Kidney epithelial cell (primary cell): ENCODE measurements at regions not wholly inside any gene's neighbourhood (a gene's known extent, or its start where the extent isn't known, plus 50 kb on each side); places are given as distances from the start of the nearest gene placed in this dataset.

ENCODE experiments used
- DNase-seq: peaks from one replicate; pipeline ENCODE4 v3.0.0-alpha.2; 2010; ENCODE audit warnings: low read depth
- H3K27me3 ChIP-seq: 2 replicates; pipeline ENCODE4 v1.6.0; 2011; ENCODE audit warnings: low read length; ENCODE audit not compliant: control insufficient read depth, insufficient read depth
- H3K36me3 ChIP-seq: 2 replicates; pipeline ENCODE4 v1.5.1; 2011; ENCODE audit warnings: low read length; ENCODE audit not compliant: control insufficient read depth, insufficient read depth
- H3K4me3 ChIP-seq: 2 replicates; pipeline ENCODE4 v1.5.1; 2011; ENCODE audit warnings: low read depth, mild to moderate bottlenecking, control low read depth, low read length
- CTCF ChIP-seq: IDR thresholded peaks from 2 replicates; pipeline ENCODE4 v1.5.1; 2011; ENCODE audit warnings: mild to moderate bottlenecking, moderate library complexity, low read length, control low read depth, inconsistent platforms; ENCODE audit not compliant: insufficient read depth, poor library complexity, severe bottlenecking

- Histone ChIP-seq H3K4me3 (no peak overlapping the region), H3K27me3 (no peaks in the 10 kb centered on the region), H3K36me3 (no peaks in the 10 kb centered on the region)
- no peak for DNase-seq
- TF ChIP-seq CTCF: no peak
These were observed 308.4 kb upstream of the POM121L12 start for GRCh38 chr7:52726986-52727385.

- no peak for DNase-seq
- no peaks in the 10 kb centered on the region for H3K36me3 ChIP-seq
- no peak for TF ChIP-seq CTCF
These were observed 308.9 kb upstream of the POM121L12 start for GRCh38 chr7:52726493-52726892.

GRCh38 chr7:52723606-52724005 lies 311.8 kb upstream of the POM121L12 start:
- no peaks in the 10 kb centered on the region for H3K27me3 ChIP-seq
- no peak for TF ChIP-seq CTCF
- no peak overlapping the region for H3K4me3 ChIP-seq

More at GRCh38 chr7:52726493-52726892, 308.9 kb upstream of the POM121L12 start:
- Histone ChIP-seq H3K4me3 (no peak overlapping the region), H3K27me3 (no peaks in the 10 kb centered on the region)

GRCh38 chr7:52720856-52721255 lies 314.6 kb upstream of the POM121L12 start:
- TF ChIP-seq CTCF: no peak
- no peaks in the 10 kb centered on the region for H3K36me3 ChIP-seq
- no peak overlapping the region for H3K4me3 ChIP-seq
- DNase-seq: no peak
- H3K27me3 ChIP-seq: no peaks in the 10 kb centered on the region

More at GRCh38 chr7:52723606-52724005, 311.8 kb upstream of the POM121L12 start:
- H3K36me3 ChIP-seq: no peaks in the 10 kb centered on the region
- no peak for DNase-seq

GRCh38 chr7:52719677-52720076 lies 315.8 kb upstream of the POM121L12 start:
- DNase-seq: no peak
- no peaks in the 10 kb centered on the region for H3K36me3 ChIP-seq

More at GRCh38 chr7:52719677-52720076, 315.8 kb upstream of the POM121L12 start:
- no peaks in the 10 kb centered on the region for H3K27me3 ChIP-seq
- no peak for TF ChIP-seq CTCF
- no peak overlapping the region for H3K4me3 ChIP-seq
